IMR-90 (cell line): ENCODE measurements at regions not wholly inside any gene's neighbourhood (a gene's known extent, or its start where the extent isn't known, plus 50 kb on each side); places are given as distances from the start of the nearest gene placed in this dataset.

Source experiments
- ATAC-seq: fragments of 200-7000 bp; cut with Tn5 transposase; 2 replicates; pipeline ENCODE4 v1.9.1; 2020; ENCODE audit warnings: low read depth, mild to moderate bottlenecking, moderate library complexity
- BruUV-seq: library from RNA; stranded (reverse); fragments of 400-500 nt; replicated peaks from 2 replicates; lab custom pipeline; 2021; lab: Mats Ljungman, UMichigan
- CTCF ChIA-PET: fragments of 300-600 bp; formaldehyde crosslinking; extraction: SDS; loops from one replicate; lab custom pipeline; 2021; ENCODE audit warnings: antibody characterized with exemption; lab: Yijun Ruan, JAX
- POLR2A ChIA-PET: fragments of 300-600 bp; sonication (Branson Sonifier 250); formaldehyde crosslinking; loops from one replicate; lab custom pipeline; 2022; ENCODE audit warnings: antibody characterized with exemption; ENCODE audit not compliant: unreplicated experiment; lab: Charles Lee
- DNase-seq: peaks from one replicate; pipeline ENCODE4 v3.0.0; 2013
- H2AFZ ChIP-seq: replicated peaks from 2 replicates; pipeline ENCODE3; 2013; ENCODE audit warnings: low read length, mild to moderate bottlenecking; ENCODE audit not compliant: poor library complexity
- H2AK5ac ChIP-seq: 2 replicates; pipeline ENCODE4 v1.6.1; 2013; ENCODE audit warnings: low read depth, low read length, inconsistent platforms
- H2AK9ac ChIP-seq: replicated peaks from 2 replicates; pipeline ENCODE3; 2013; ENCODE audit warnings: mild to moderate bottlenecking, low read depth, low read length, moderate library complexity; ENCODE audit not compliant: poor library complexity
- H2BK120ac ChIP-seq: 2 replicates; pipeline ENCODE4 v1.6.1; 2013; ENCODE audit warnings: low read depth, low read length, inconsistent platforms
- H2BK15ac ChIP-seq: 3 replicates; pipeline ENCODE4 v1.6.1; 2013; ENCODE audit warnings: low read depth, low read length, inconsistent platforms
- H2BK20ac ChIP-seq: 2 replicates; pipeline ENCODE4 v1.6.1; 2013; ENCODE audit warnings: low read depth, mild to moderate bottlenecking, inconsistent platforms, low read length, moderate library complexity
- H2BK5ac ChIP-seq: 2 replicates; pipeline ENCODE4 v1.6.1; 2013; ENCODE audit warnings: mild to moderate bottlenecking, low read depth, low read length, inconsistent platforms; ENCODE audit not compliant: poor library complexity, severe bottlenecking
- H3K14ac ChIP-seq: replicated peaks from 2 replicates; pipeline ENCODE4 v1.6.1; 2013; ENCODE audit warnings: low read depth, low read length, inconsistent platforms
- H3K18ac ChIP-seq: 2 replicates; pipeline ENCODE4 v1.6.1; 2013; ENCODE audit warnings: low read depth, low read length, control low read depth
- H3K23ac ChIP-seq: 2 replicates; pipeline ENCODE4 v1.6.1; 2013; ENCODE audit warnings: low read depth, low read length, inconsistent platforms
- H3K27ac ChIP-seq: 2 replicates; pipeline ENCODE4 v1.5.1; 2013; ENCODE audit warnings: mild to moderate bottlenecking, control low read depth, low read length; ENCODE audit not compliant: insufficient read depth
- H3K27me3 ChIP-seq: 2 replicates; pipeline ENCODE4 v1.6.1; 2013; ENCODE audit warnings: low read length; ENCODE audit not compliant: control insufficient read depth, insufficient read depth
- H3K36me3 ChIP-seq: 2 replicates; pipeline ENCODE4 v1.6.1; 2013; ENCODE audit warnings: low read length, mixed read lengths; ENCODE audit not compliant: control insufficient read depth, insufficient read depth
- H3K4ac ChIP-seq: 2 replicates; pipeline ENCODE4 v1.6.1; 2013; ENCODE audit warnings: low read depth, low read length, inconsistent platforms
- H3K4me1 ChIP-seq: 2 replicates; pipeline ENCODE4 v1.6.1; 2013; ENCODE audit warnings: low read length, mixed read lengths; ENCODE audit not compliant: control insufficient read depth, insufficient read depth
- H3K4me2 ChIP-seq: 2 replicates; pipeline ENCODE4 v1.6.1; 2013; ENCODE audit warnings: low read depth, mild to moderate bottlenecking, control low read depth, low read length, moderate library complexity
- H3K4me3 ChIP-seq: 2 replicates; pipeline ENCODE4 v1.5.1; 2013; ENCODE audit warnings: low read depth, mild to moderate bottlenecking, control low read depth, low read length, moderate library complexity; ENCODE audit not compliant: insufficient read depth
- H3K56ac ChIP-seq: 2 replicates; pipeline ENCODE4 v1.6.1; 2013; ENCODE audit warnings: low read length, inconsistent platforms; ENCODE audit not compliant: insufficient read depth; ENCODE audit errors: extremely low read depth
- H3K79me1 ChIP-seq, 2 experiments: 2 replicates each; pipeline ENCODE4 v1.6.1; 2013; ENCODE audit warnings: low read length in 2 of 2, inconsistent platforms in 1 of 2, low read depth in 1 of 2
- H3K9ac ChIP-seq: 2 replicates; pipeline ENCODE4 v1.6.1; 2013; ENCODE audit warnings: low read depth, low read length, control low read depth
- H3K9me1 ChIP-seq: 2 replicates; pipeline ENCODE4 v1.6.1; 2013; ENCODE audit warnings: low read length, inconsistent platforms; ENCODE audit not compliant: insufficient read depth
- H3K9me3 ChIP-seq: 2 replicates; pipeline ENCODE4 v1.6.1; 2013; ENCODE audit warnings: low read length; ENCODE audit not compliant: control insufficient read depth, insufficient read depth
- H4K20me1 ChIP-seq: 2 replicates; pipeline ENCODE4 v1.6.1; 2013; ENCODE audit warnings: low read length, inconsistent platforms; ENCODE audit not compliant: insufficient read depth
- H4K5ac ChIP-seq: 2 replicates; pipeline ENCODE4 v1.6.1; 2013; ENCODE audit warnings: mild to moderate bottlenecking, low read depth, low read length, control low read depth
- H4K8ac ChIP-seq, 2 experiments: 2 replicates each; pipeline ENCODE4 v1.6.1; 2013; ENCODE audit warnings: low read depth in 2 of 2, low read length in 2 of 2, control low read depth in 1 of 2, inconsistent platforms in 1 of 2
- H4K91ac ChIP-seq: 2 replicates; pipeline ENCODE4 v1.6.1; 2013; ENCODE audit warnings: low read depth, low read length, inconsistent platforms; ENCODE audit not compliant: insufficient read depth
- BHLHE40 ChIP-seq: fragments of 150-350 bp; IDR thresholded peaks from 2 replicates; pipeline ENCODE4 v1.6.1; 2016; ENCODE audit warnings: mild to moderate bottlenecking, low read depth, low read length
- CEBPB ChIP-seq: IDR thresholded peaks from 2 replicates; pipeline ENCODE4 v1.6.1; 2012; ENCODE audit warnings: low read depth, low read length, improper control_type of control experiment
- FOS ChIP-seq: fragments of 150-350 bp; IDR thresholded peaks from 2 replicates; pipeline ENCODE4 v1.6.1; 2016; ENCODE audit warnings: low read depth, low read length
- MAFK ChIP-seq: IDR thresholded peaks from 2 replicates; pipeline ENCODE4 v1.6.1; 2012; ENCODE audit warnings: low read depth, low read length, improper control_type of control experiment
- MAZ ChIP-seq: IDR thresholded peaks from 2 replicates; pipeline ENCODE4 v1.6.1; 2012; ENCODE audit warnings: low read depth, mild to moderate bottlenecking, low read length, improper control_type of control experiment, moderate library complexity, borderline replicate concordance
- MXI1 ChIP-seq: IDR thresholded peaks from 2 replicates; pipeline ENCODE4 v1.6.1; 2012; ENCODE audit warnings: low read depth, mild to moderate bottlenecking, low read length, moderate library complexity, borderline replicate concordance
- POLR2A ChIP-seq: IDR thresholded peaks from 2 replicates; pipeline ENCODE4 v1.6.1; 2012; ENCODE audit warnings: mild to moderate bottlenecking, low read depth, low read length
- RAD21 ChIP-seq: IDR thresholded peaks from 2 replicates; pipeline ENCODE4 v1.6.1; 2012; ENCODE audit warnings: low read length, improper control_type of control experiment
- WGBS, 2 experiments: methylation state at CpG; one replicate each; pipeline versions ENCODE4 v1.1.5 to v1.1.7; 2013; ENCODE audit warnings: missing lambda C conversion rate in 2 of 2; ENCODE audit not compliant: insufficient read length in 1 of 2; ENCODE audit errors: extremely low coverage in 2 of 2; 5-methylcytosine and 5-hydroxymethylcytosine counted together
- dilution Hi-C: fragments of 300-500 bp; cut with HindIII; formaldehyde crosslinking; loops from one replicate; pipeline ENCODE4 v1.14.3; 2018; ENCODE audit warnings: low sequenced_read_pairs; ENCODE audit not compliant: unreplicated experiment
- in situ Hi-C: fragments of 300-500 bp; cut with MboI; formaldehyde crosslinking; loops from 3 replicates; pipeline ENCODE4 v1.14.3; 2019; ENCODE audit warnings: low sequenced_read_pairs, inconsistent platforms, mixed read lengths
- intact Hi-C: fragments of 100-400 bp; cut with micrococcal nuclease; formaldehyde crosslinking; loops from 2 replicates; pipeline ENCODE4 v1.10.0; 2022
- TF ChIP-seq, protein P1 (sequence below): conservative IDR thresholded peaks from 2 replicates; pipeline ENCODE4 v1.5.1; 2012; ENCODE audit warnings: mild to moderate bottlenecking, low read depth, low read length, improper control_type of control experiment
- TF ChIP-seq, protein P2 (sequence below): fragments of 150-350 bp; IDR thresholded peaks from 2 replicates; pipeline ENCODE4 v1.6.1; 2017; ENCODE audit warnings: mild to moderate bottlenecking, antibody characterized with exemption, low read length, low read depth

- no peak overlapping the region for H3K18ac ChIP-seq
- H2BK120ac ChIP-seq: no peak overlapping the region
- H4K8ac ChIP-seq: no peak overlapping the region
- no peaks in the 10 kb centered on the region for H4K20me1 ChIP-seq
- dilution Hi-C loops: no loop called here
- H3K4ac ChIP-seq: no peak overlapping the region
- H3K79me1 ChIP-seq: no peaks in the 10 kb centered on the region
- H3K4me1 ChIP-seq: no peaks in the 10 kb centered on the region
- no TSS peak for BruUV-seq
- H3K36me3 ChIP-seq: no peaks in the 10 kb centered on the region
- no peak for ATAC-seq
- no peak overlapping the region for H2AK5ac ChIP-seq
- no peak overlapping the region for H3K23ac ChIP-seq
- CTCF ChIA-PET: no interaction called here
- intact Hi-C loops: no loop called here
- H3K14ac ChIP-seq: no peak overlapping the region
- no peaks in the 10 kb centered on the region for H3K9me1 ChIP-seq
- no peak overlapping the region for H3K4me2 ChIP-seq
- no peak overlapping the region for H3K56ac ChIP-seq
- no peak overlapping the region for H3K9ac ChIP-seq
- H3K27ac ChIP-seq: no peak overlapping the region
- in situ Hi-C loops: no loop called here
- no peak overlapping the region for H4K91ac ChIP-seq
- H3K9me3 ChIP-seq: no peaks in the 10 kb centered on the region
- no peak overlapping the region for H2BK5ac ChIP-seq
- no peaks in the 10 kb centered on the region for H3K27me3 ChIP-seq
- no peak for DNase-seq
- no peak overlapping the region for H2BK15ac ChIP-seq
- no peak overlapping the region for H2BK20ac ChIP-seq
- no peak overlapping the region for H2AK9ac ChIP-seq
- no peak overlapping the region for H4K5ac ChIP-seq
- TF ChIP-seq CEBPB: no peak
- TF ChIP-seq, protein P1, sequence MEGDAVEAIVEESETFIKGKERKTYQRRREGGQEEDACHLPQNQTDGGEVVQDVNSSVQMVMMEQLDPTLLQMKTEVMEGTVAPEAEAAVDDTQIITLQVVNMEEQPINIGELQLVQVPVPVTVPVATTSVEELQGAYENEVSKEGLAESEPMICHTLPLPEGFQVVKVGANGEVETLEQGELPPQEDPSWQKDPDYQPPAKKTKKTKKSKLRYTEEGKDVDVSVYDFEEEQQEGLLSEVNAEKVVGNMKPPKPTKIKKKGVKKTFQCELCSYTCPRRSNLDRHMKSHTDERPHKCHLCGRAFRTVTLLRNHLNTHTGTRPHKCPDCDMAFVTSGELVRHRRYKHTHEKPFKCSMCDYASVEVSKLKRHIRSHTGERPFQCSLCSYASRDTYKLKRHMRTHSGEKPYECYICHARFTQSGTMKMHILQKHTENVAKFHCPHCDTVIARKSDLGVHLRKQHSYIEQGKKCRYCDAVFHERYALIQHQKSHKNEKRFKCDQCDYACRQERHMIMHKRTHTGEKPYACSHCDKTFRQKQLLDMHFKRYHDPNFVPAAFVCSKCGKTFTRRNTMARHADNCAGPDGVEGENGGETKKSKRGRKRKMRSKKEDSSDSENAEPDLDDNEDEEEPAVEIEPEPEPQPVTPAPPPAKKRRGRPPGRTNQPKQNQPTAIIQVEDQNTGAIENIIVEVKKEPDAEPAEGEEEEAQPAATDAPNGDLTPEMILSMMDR: no peak
- TF ChIP-seq MXI1: no peak
- TF ChIP-seq MAZ: no peak
- TF ChIP-seq RAD21: no peak
- TF ChIP-seq MAFK: no peak
- TF ChIP-seq FOS: no peak
- TF ChIP-seq, protein P2, sequence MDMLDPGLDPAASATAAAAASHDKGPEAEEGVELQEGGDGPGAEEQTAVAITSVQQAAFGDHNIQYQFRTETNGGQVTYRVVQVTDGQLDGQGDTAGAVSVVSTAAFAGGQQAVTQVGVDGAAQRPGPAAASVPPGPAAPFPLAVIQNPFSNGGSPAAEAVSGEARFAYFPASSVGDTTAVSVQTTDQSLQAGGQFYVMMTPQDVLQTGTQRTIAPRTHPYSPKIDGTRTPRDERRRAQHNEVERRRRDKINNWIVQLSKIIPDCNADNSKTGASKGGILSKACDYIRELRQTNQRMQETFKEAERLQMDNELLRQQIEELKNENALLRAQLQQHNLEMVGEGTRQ: no peak
- TF ChIP-seq POLR2A: no peak
- TF ChIP-seq BHLHE40: no peak
- POLR2A ChIA-PET: no interaction called here
- H2AFZ ChIP-seq: no peak overlapping the region
- no CpG with 5 or more reads among the region's 1 CpG for WGBS, 2 experiments
- no peak overlapping the region for H3K4me3 ChIP-seq
These were observed 129.8 kb upstream of the PALMD start for GRCh38 chr1:99516141-99516540.
